A673 (cell line): ENCODE measurements at regions not wholly inside any gene's neighbourhood (a gene's known extent, or its start where the extent isn't known, plus 50 kb on each side); places are given as distances from the start of the nearest gene placed in this dataset.

Experiments
- BruUV-seq: library from RNA; stranded (reverse); fragments of 400-500 nt; replicated peaks from 2 replicates; lab custom pipeline; 2021; lab: Mats Ljungman, UMichigan
- CTCF ChIA-PET: fragments of 300-600 bp; sonication (Branson Sonifier 250); formaldehyde crosslinking; loops from one replicate; lab custom pipeline; 2022; ENCODE audit warnings: antibody characterized with exemption; lab: Charles Lee
- POLR2A ChIA-PET: fragments of 300-600 bp; sonication (Branson Sonifier 250); formaldehyde crosslinking; loops from one replicate; lab custom pipeline; 2022; ENCODE audit warnings: antibody characterized with exemption; ENCODE audit not compliant: low non-redundant PET; lab: Charles Lee
- DNase-seq: peaks from one replicate; pipeline ENCODE4 v3.0.0-alpha.2; 2015; ENCODE audit warnings: low spot score
- H3K27ac ChIP-seq: fragments of 200-600 bp; sonication (generic); 2 replicates; pipeline ENCODE4 v1.5.1; 2016; ENCODE audit warnings: mixed run types, low read depth, mild to moderate bottlenecking, mixed read lengths, antibody characterized with exemption, low read length; ENCODE audit not compliant: poor library complexity, severe bottlenecking
- H3K27me3 ChIP-seq: fragments of 200-600 bp; sonication (generic); replicated peaks from 2 replicates; pipeline ENCODE4 v1.6.1; 2017; ENCODE audit warnings: mixed run types, low read depth, mild to moderate bottlenecking, mixed read lengths, antibody characterized with exemption, low read length; ENCODE audit not compliant: insufficient read depth, poor library complexity
- H3K36me3 ChIP-seq: fragments of 200-600 bp; sonication (generic); 2 replicates; pipeline ENCODE4 v1.6.1; 2016; ENCODE audit warnings: mixed run types, mild to moderate bottlenecking, mixed read lengths, antibody characterized with exemption, low read length; ENCODE audit not compliant: insufficient read depth, poor library complexity, severe bottlenecking
- H3K4me1 ChIP-seq: fragments of 200-600 bp; sonication (generic); 2 replicates; pipeline ENCODE4 v1.6.1; 2017; ENCODE audit warnings: mixed run types, mild to moderate bottlenecking, mixed read lengths, antibody characterized with exemption, low read length; ENCODE audit not compliant: insufficient read depth, poor library complexity, severe bottlenecking
- H3K4me3 ChIP-seq: fragments of 200-600 bp; sonication (generic); 2 replicates; pipeline ENCODE4 v1.5.1; 2016; ENCODE audit warnings: low read depth, mixed run types, mild to moderate bottlenecking, mixed read lengths, low read length; ENCODE audit not compliant: poor library complexity, severe bottlenecking
- H3K9me3 ChIP-seq: fragments of 200-600 bp; sonication (generic); 2 replicates; pipeline ENCODE4 v1.6.1; 2016; ENCODE audit warnings: mixed run types, low read depth, mild to moderate bottlenecking, mixed read lengths, antibody characterized with exemption, low read length; ENCODE audit not compliant: poor library complexity, severe bottlenecking
- CTCF ChIP-seq: fragments of 300-800, 200-600 bp; sonication (generic); conservative IDR thresholded peaks from 2 replicates; pipeline ENCODE4 v1.5.1; 2017; ENCODE audit warnings: low read depth, mild to moderate bottlenecking, antibody characterized with exemption, low read length, moderate library complexity, mixed read lengths
- EZH2 ChIP-seq: fragments of 200-600 bp; sonication (generic); IDR thresholded peaks from 2 replicates; pipeline ENCODE4 v1.6.1; 2017; ENCODE audit warnings: borderline replicate concordance, low read depth, mild to moderate bottlenecking, mixed read lengths, antibody characterized with exemption, low read length; ENCODE audit not compliant: poor library complexity, severe bottlenecking
- intact Hi-C: fragments of 100-400 bp; cut with micrococcal nuclease; formaldehyde crosslinking; loops from one replicate; pipeline ENCODE4 v1.10.0; 2022; ENCODE audit not compliant: unreplicated experiment

- ChIA-PET POLR2A (no interaction called here), CTCF (no interaction called here)
- intact Hi-C loops = no loop called here
- DNase-seq = no peak
- BruUV-seq = no TSS peak
- Histone ChIP-seq H3K27me3 (no peaks in the 10 kb centered on the region), H3K4me1 (peaks cover 11% of the 10 kb centered on the region), H3K9me3 (no peaks in the 10 kb centered on the region), H3K36me3 (no peaks in the 10 kb centered on the region), H3K4me3 (no peak overlapping the region), H3K27ac (no peak overlapping the region)
- no peak for TF ChIP-seq CTCF
- TF ChIP-seq EZH2 = no peak
Observed at GRCh38 chr2:12196495-12196894, 450.1 kb downstream of the LPIN1 start.

GRCh38 chr2:12197133-12197532, 450.7 kb downstream of the LPIN1 start:
- no peak overlapping the region for H3K4me3 ChIP-seq
- H3K27me3 ChIP-seq = no peaks in the 10 kb centered on the region
- no peaks in the 10 kb centered on the region for H3K36me3 ChIP-seq
- H3K27ac ChIP-seq = no peak overlapping the region
- DNase-seq = no peak
- TF ChIP-seq EZH2 (no peak), CTCF (no peak)
- intact Hi-C loops = no loop called here
- ChIA-PET CTCF (no interaction called here), POLR2A (no interaction called here)
- peaks cover 11% of the 10 kb centered on the region for H3K4me1 ChIP-seq
- no peaks in the 10 kb centered on the region for H3K9me3 ChIP-seq
- no TSS peak for BruUV-seq

- CTCF ChIA-PET = no interaction called here
- H3K27ac ChIP-seq = no peak overlapping the region
- DNase-seq = no peak
- no peak overlapping the region for H3K4me3 ChIP-seq
- POLR2A ChIA-PET = no interaction called here
- H3K4me1 ChIP-seq = peaks cover 4% of the 10 kb centered on the region
- no TSS peak for BruUV-seq
- H3K27me3 ChIP-seq = no peaks in the 10 kb centered on the region
- H3K9me3 ChIP-seq = no peaks in the 10 kb centered on the region
- H3K36me3 ChIP-seq = no peaks in the 10 kb centered on the region
- TF ChIP-seq EZH2 (no peak), CTCF (no peak)
- intact Hi-C loops = no loop called here
Observed at GRCh38 chr2:12199491-12200211, 453.2 kb downstream of the LPIN1 start.
